ENCODE measurements at regions not wholly inside any gene's neighbourhood (a gene's known extent, or its start where the extent isn't known, plus 50 kb on each side); places are given as distances from the start of the nearest gene placed in this dataset.

GRCh38 chr4:175460414-175460813 lies 351.6 kb downstream of the GPM6A start:
- DNase-seq (ENCODE audit: low read depth in 1 of 2, low spot score in 1 of 2) = no peak
- H3K27me3 ChIP-seq = no peaks in the 10 kb centered on the region
- TF ChIP-seq CTCF (IDR thresholded peaks at IDR 0.05; ENCODE audit: low read depth, low read length) = no peak

GRCh38 chr4:175469514-175469913 lies 342.6 kb downstream of the GPM6A start:
- no peaks in the 10 kb centered on the region for H3K36me3 ChIP-seq
- no peaks in the 10 kb centered on the region for H3K4me1 ChIP-seq (ENCODE audit: low read depth)
- no peaks in the 10 kb centered on the region for H3K27me3 ChIP-seq
- no peak overlapping the region for H3K4me3 ChIP-seq
- TF ChIP-seq CTCF (IDR thresholded peaks at IDR 0.05; ENCODE audit: low read depth, low read length) = no peak
- H3K27ac ChIP-seq = no peak overlapping the region
- DNase-seq (ENCODE audit: low read depth in 1 of 2, low spot score in 1 of 2) = no peak
- H3K9me3 ChIP-seq (ENCODE audit: low read depth) = no peaks in the 10 kb centered on the region

More at GRCh38 chr4:175460414-175460813, 351.6 kb downstream of the GPM6A start:
- no peaks in the 10 kb centered on the region for H3K36me3 ChIP-seq
- no peak overlapping the region for H3K4me3 ChIP-seq
- H3K27ac ChIP-seq = no peak overlapping the region
- H3K9me3 ChIP-seq (ENCODE audit: low read depth) = no peaks in the 10 kb centered on the region
- no peaks in the 10 kb centered on the region for H3K4me1 ChIP-seq (ENCODE audit: low read depth)

GRCh38 chr4:175470131-175470530 lies 341.9 kb downstream of the GPM6A start:
- H3K36me3 ChIP-seq = no peaks in the 10 kb centered on the region
- no peaks in the 10 kb centered on the region for H3K9me3 ChIP-seq (ENCODE audit: low read depth)
- no peaks in the 10 kb centered on the region for H3K4me1 ChIP-seq (ENCODE audit: low read depth)
- DNase-seq (ENCODE audit: low read depth in 1 of 2, low spot score in 1 of 2) = no peak
- H3K4me3 ChIP-seq = no peak overlapping the region
- H3K27me3 ChIP-seq = no peaks in the 10 kb centered on the region
- no peak overlapping the region for H3K27ac ChIP-seq
- TF ChIP-seq CTCF (IDR thresholded peaks at IDR 0.05; ENCODE audit: low read depth, low read length) = no peak

- no peak for TF ChIP-seq CTCF (IDR thresholded peaks at IDR 0.05; ENCODE audit: low read depth, low read length)
Measured at GRCh38 chr4:175480404-175480803, 331.7 kb downstream of the GPM6A start.

GRCh38 chr4:175499735-175500352 lies 312.2 kb downstream of the GPM6A start:
- no peaks in the 10 kb centered on the region for H3K36me3 ChIP-seq
- no peak for DNase-seq (ENCODE audit: low read depth in 1 of 2, low spot score in 1 of 2)
- H3K27me3 ChIP-seq = no peaks in the 10 kb centered on the region
- no peak for TF ChIP-seq CTCF (IDR thresholded peaks at IDR 0.05; ENCODE audit: low read depth, low read length)
- H3K27ac ChIP-seq = no peak overlapping the region
- H3K4me1 ChIP-seq (ENCODE audit: low read depth) = no peaks in the 10 kb centered on the region
- H3K4me3 ChIP-seq = no peak overlapping the region
- no peaks in the 10 kb centered on the region for H3K9me3 ChIP-seq (ENCODE audit: low read depth)

More at GRCh38 chr4:175480404-175480803, 331.7 kb downstream of the GPM6A start:
- DNase-seq (ENCODE audit: low read depth in 1 of 2, low spot score in 1 of 2) = no peak
- Histone ChIP-seq H3K4me1 (ENCODE audit: low read depth) (no peaks in the 10 kb centered on the region), H3K4me3 (no peak overlapping the region), H3K36me3 (no peaks in the 10 kb centered on the region), H3K27me3 (no peaks in the 10 kb centered on the region), H3K9me3 (ENCODE audit: low read depth) (no peaks in the 10 kb centered on the region), H3K27ac (no peak overlapping the region)
